Trophoblast cell (in vitro differentiated cells and primary cell): ENCODE measurements at regions not wholly inside any gene's neighbourhood (a gene's known extent, or its start where the extent isn't known, plus 50 kb on each side); places are given as distances from the start of the nearest gene placed in this dataset.
"Not testable (repeated sequence)": the region's sequence is repeated elsewhere in the genome, so short reads cannot be mapped to it uniquely, and the experiment has no call there.

Experiments used
- DNase-seq, 2 donors: peaks; one replicate each; pipeline ENCODE4 v3.0.0-alpha.2; 2016
- H2AFZ ChIP-seq: 2 replicates; pipeline ENCODE4 v1.6.1; 2013; ENCODE audit warnings: low read length, moderate library complexity, mild to moderate bottlenecking; ENCODE audit not compliant: insufficient read depth, poor library complexity
- H2AK5ac ChIP-seq: 2 replicates; pipeline ENCODE4 v1.6.1; 2013; ENCODE audit warnings: mild to moderate bottlenecking, low read length
- H2BK120ac ChIP-seq: 2 replicates; pipeline ENCODE4 v1.6.1; 2013; ENCODE audit warnings: low read length, mild to moderate bottlenecking, moderate library complexity; ENCODE audit not compliant: insufficient read depth, poor library complexity
- H2BK12ac ChIP-seq: 2 replicates; pipeline ENCODE4 v1.6.1; 2013; ENCODE audit warnings: mild to moderate bottlenecking, low read length, moderate library complexity
- H2BK5ac ChIP-seq: 2 replicates; pipeline ENCODE4 v1.6.1; 2013; ENCODE audit warnings: low read length, low read depth, moderate library complexity, mild to moderate bottlenecking; ENCODE audit not compliant: poor library complexity
- H3K14ac ChIP-seq: 2 replicates; pipeline ENCODE4 v1.6.1; 2013; ENCODE audit warnings: mild to moderate bottlenecking, low read length
- H3K18ac ChIP-seq: 2 replicates; pipeline ENCODE4 v1.6.1; 2013; ENCODE audit warnings: mild to moderate bottlenecking, low read length
- H3K23ac ChIP-seq: 2 replicates; pipeline ENCODE4 v1.6.1; 2013; ENCODE audit warnings: low read length
- H3K27ac ChIP-seq: 2 replicates; pipeline ENCODE4 v1.5.1; 2013; ENCODE audit warnings: low read depth, mild to moderate bottlenecking, inconsistent platforms, low read length, moderate library complexity
- H3K27me3 ChIP-seq: 2 replicates; pipeline ENCODE4 v1.6.1; 2013; ENCODE audit warnings: inconsistent platforms, mild to moderate bottlenecking, low read length, moderate library complexity; ENCODE audit not compliant: insufficient read depth
- H3K36me3 ChIP-seq, 2 experiments: 1 replicate in 1 of 2; 2 replicates in 1 of 2; pipeline ENCODE4 v1.6.1; 2013; ENCODE audit warnings: low read length in 2 of 2, mild to moderate bottlenecking in 2 of 2, moderate library complexity in 1 of 2; ENCODE audit not compliant: insufficient read depth in 2 of 2, control insufficient read depth in 1 of 2
- H3K4ac ChIP-seq: 2 replicates; pipeline ENCODE4 v1.6.1; 2013; ENCODE audit warnings: low read depth, mild to moderate bottlenecking, low read length, moderate library complexity
- H3K4me1 ChIP-seq, 2 experiments: 1 replicate in 1 of 2; 2 replicates in 1 of 2; pipeline ENCODE4 v1.6.1; 2013; ENCODE audit warnings: low read length in 2 of 2, mild to moderate bottlenecking in 2 of 2, moderate library complexity in 1 of 2; ENCODE audit not compliant: insufficient read depth in 2 of 2, control insufficient read depth in 1 of 2
- H3K4me2 ChIP-seq: 2 replicates; pipeline ENCODE4 v1.6.1; 2013; ENCODE audit warnings: inconsistent platforms, mild to moderate bottlenecking, low read length, moderate library complexity
- H3K4me3 ChIP-seq: 2 replicates; pipeline ENCODE4 v1.5.1; 2013; ENCODE audit warnings: mild to moderate bottlenecking, low read depth, low read length, inconsistent platforms
- H3K79me1 ChIP-seq: one replicate; pipeline ENCODE4 v1.6.1; 2013; ENCODE audit warnings: low read length
- H3K79me2 ChIP-seq: 2 replicates; pipeline ENCODE4 v1.6.1; 2013; ENCODE audit warnings: low read length, mild to moderate bottlenecking; ENCODE audit not compliant: control insufficient read depth, insufficient read depth, poor library complexity
- H3K9ac ChIP-seq: 2 replicates; pipeline ENCODE4 v1.6.1; 2013; ENCODE audit warnings: mild to moderate bottlenecking, low read length
- H3K9me3 ChIP-seq: 2 replicates; pipeline ENCODE4 v1.6.1; 2013; ENCODE audit warnings: low read depth, mild to moderate bottlenecking, control low read depth, inconsistent platforms, low read length; ENCODE audit not compliant: insufficient read depth
- H4K12ac ChIP-seq: 2 replicates; pipeline ENCODE4 v1.6.1; 2013; ENCODE audit warnings: low read depth, mild to moderate bottlenecking, low read length, moderate library complexity
- H4K8ac ChIP-seq: 2 replicates; pipeline ENCODE4 v1.6.1; 2013; ENCODE audit warnings: low read depth, mild to moderate bottlenecking, low read length, moderate library complexity
- H4K91ac ChIP-seq: one replicate; pipeline ENCODE4 v1.6.1; 2013; ENCODE audit warnings: low read depth, mild to moderate bottlenecking, low read length, moderate library complexity
- WGBS: extraction: QIAGEN DNeasy Blood & Tissue Kit; methylation state at CpG from one replicate; pipeline ENCODE4 v1.1.7; 2013; ENCODE audit warnings: missing lambda C conversion rate; ENCODE audit not compliant: insufficient read length, insufficient coverage; ENCODE audit errors: extremely low coverage; 5-methylcytosine and 5-hydroxymethylcytosine counted together

DNA sequence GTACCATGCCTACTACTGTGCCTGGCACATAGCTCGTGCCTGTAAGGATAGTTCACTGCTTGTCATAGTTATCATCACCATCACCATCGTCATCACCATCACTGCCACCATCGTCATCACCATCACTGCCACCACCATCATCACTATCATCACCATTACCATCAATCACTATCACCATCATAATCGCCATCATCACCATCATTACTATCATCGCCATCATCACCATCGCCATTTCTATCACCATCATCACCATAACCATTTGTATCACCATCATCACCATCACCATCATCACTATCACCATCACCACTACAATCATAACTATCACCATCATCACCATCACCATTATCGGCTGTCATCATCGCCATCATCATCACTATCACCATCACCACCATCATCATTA is 107.1 kb downstream of the TUBA3C start:
- Histone ChIP-seq H3K18ac (no peak overlapping the region), H4K8ac (no peak overlapping the region), H3K4me3 (no peak overlapping the region), H3K14ac (no peak overlapping the region), H3K27ac (no peak overlapping the region), H3K4ac (no peak overlapping the region), H4K12ac (no peak overlapping the region), H4K91ac (no peak overlapping the region), H3K79me1 (no peaks in the 10 kb centered on the region), H3K36me3 (no peaks in the 10 kb centered on the region), H2BK5ac (no peak overlapping the region), H3K4me1 (no peaks in the 10 kb centered on the region), H2BK120ac (no peak overlapping the region), H3K9me3 (peaks cover 54% of the 10 kb centered on the region), H3K79me2 (no peaks in the 10 kb centered on the region), H3K4me2 (no peak overlapping the region), H3K9ac (no peak overlapping the region), H3K23ac (no peak overlapping the region), H2BK12ac (no peak overlapping the region), H3K27me3 (no peaks in the 10 kb centered on the region), H2AK5ac (no peak overlapping the region), H2AFZ (no peak overlapping the region)
- no CpG with 5 or more reads among the region's 8 CpGs for WGBS
- no peak for DNase-seq

DNA sequence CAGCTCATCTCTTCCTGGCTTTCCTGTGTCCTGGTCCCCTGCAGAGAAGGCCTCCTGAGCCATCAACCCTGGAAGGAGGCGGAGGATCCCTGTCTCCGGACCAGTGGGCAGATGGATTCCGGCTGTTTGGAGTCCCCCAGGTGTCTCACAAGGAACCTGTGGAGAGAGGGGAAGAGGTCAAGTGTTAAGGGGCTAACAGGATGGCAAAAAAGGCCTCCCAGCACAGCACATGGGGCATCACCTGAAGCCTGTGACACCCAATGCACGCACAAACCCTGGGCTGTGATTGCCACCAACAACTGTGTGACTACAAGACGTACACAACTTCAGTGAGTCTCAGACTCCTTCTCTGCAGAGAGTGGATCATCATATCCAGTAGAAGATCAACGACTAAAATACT is 107.5 kb downstream of the TUBA3C start:
- not testable (repeated sequence) for H4K91ac ChIP-seq, H3K18ac ChIP-seq, H2AFZ ChIP-seq, H2BK120ac ChIP-seq, H4K12ac ChIP-seq, H2AK5ac ChIP-seq, H3K27me3 ChIP-seq, H3K14ac ChIP-seq, H3K23ac ChIP-seq, H3K79me1 ChIP-seq, H3K4me2 ChIP-seq, H3K4me3 ChIP-seq, DNase-seq, H3K79me2 ChIP-seq, H2BK5ac ChIP-seq, H3K9ac ChIP-seq, H2BK12ac ChIP-seq, H3K4me1 ChIP-seq, H3K36me3 ChIP-seq, H3K4ac ChIP-seq, H3K27ac ChIP-seq, H4K8ac ChIP-seq
- no CpG with 5 or more reads among the region's 6 CpGs for WGBS
- H3K9me3 ChIP-seq, result peaks cover 54% of the 10 kb centered on the region

DNA sequence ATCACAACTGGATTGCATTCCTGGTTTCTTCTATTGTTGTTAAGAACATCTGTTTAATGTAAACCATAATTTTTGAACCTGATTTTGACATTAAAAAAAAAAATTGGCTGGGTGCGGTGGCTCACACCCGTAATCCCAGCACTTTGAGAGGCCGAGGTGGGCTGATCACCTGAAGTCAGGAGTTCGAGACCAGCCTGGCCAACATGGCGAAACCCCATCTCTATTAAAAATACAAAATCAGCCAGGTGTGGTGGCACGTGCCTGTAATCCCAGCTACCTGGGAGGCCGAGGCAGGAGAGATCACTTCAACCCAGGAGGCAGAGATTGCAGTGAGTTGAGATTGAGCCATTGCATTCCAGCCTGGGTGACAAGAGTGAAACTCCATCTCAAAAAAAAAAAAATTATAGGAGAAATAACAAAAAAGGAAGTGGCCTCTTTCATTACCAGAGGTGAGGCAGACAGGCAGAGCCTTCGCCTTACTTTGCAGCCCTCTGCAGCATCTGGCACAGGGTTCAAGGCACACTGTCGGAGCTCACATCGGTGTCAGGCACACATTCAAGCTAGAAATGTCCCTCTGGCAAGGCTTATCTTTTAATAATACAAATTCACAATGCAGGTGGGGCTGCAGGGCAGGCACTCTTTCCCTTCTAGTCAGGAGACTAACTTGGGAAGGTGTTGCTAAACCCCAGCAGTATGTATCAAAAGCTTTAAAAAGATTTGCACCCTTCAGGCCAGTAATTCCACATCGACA is 108.5 kb downstream of the TUBA3C start:
- H3K36me3 ChIP-seq, H3K9ac ChIP-seq, H4K12ac ChIP-seq, H3K14ac ChIP-seq, H2BK12ac ChIP-seq, H3K79me1 ChIP-seq, H3K27ac ChIP-seq, H3K18ac ChIP-seq, H3K4ac ChIP-seq, H2BK120ac ChIP-seq, H3K79me2 ChIP-seq, H2BK5ac ChIP-seq, H3K23ac ChIP-seq, DNase-seq, H3K4me1 ChIP-seq, H4K8ac ChIP-seq, H3K4me2 ChIP-seq, H4K91ac ChIP-seq, H3K27me3 ChIP-seq, H2AFZ ChIP-seq, H3K4me3 ChIP-seq, H2AK5ac ChIP-seq: not testable (repeated sequence)
- peaks cover 57% of the 10 kb centered on the region for H3K9me3 ChIP-seq
- WGBS, result no CpG with 5 or more reads among the region's 11 CpGs

DNA sequence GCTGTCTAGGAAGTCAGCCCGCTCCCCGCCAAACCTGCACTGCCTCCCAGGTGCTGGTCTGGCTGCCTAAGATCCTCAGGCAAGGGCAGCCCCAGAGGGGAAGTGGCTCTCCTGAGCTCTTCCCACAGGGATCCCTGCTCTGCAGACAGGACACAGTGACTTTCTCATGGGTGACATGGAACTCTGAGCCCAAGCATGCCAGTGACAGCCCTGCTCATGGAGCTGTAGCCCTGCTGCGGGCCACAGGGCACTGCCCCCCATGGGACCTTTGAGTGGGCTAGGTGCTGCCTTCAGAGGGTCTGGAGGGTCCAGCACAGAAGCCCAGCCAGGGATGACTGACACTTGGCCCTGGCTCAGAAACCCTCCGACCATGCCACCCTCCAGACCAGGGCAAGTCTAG is 109.1 kb downstream of the TUBA3C start:
- H2BK12ac ChIP-seq, result no peak overlapping the region
- H2BK5ac ChIP-seq, result no peak overlapping the region
- H3K9me3 ChIP-seq, result peaks cover 60% of the 10 kb centered on the region
- H3K4ac ChIP-seq, result no peak overlapping the region
- no peak overlapping the region for H2AFZ ChIP-seq
- no peak overlapping the region for H2AK5ac ChIP-seq
- H3K27ac ChIP-seq, result no peak overlapping the region
- no peaks in the 10 kb centered on the region for H3K79me1 ChIP-seq
- no CpG with 5 or more reads among the region's 4 CpGs for WGBS
- H3K4me2 ChIP-seq, result no peak overlapping the region
- H3K4me3 ChIP-seq, result no peak overlapping the region
- no peaks in the 10 kb centered on the region for H3K4me1 ChIP-seq
- H3K36me3 ChIP-seq, result no peaks in the 10 kb centered on the region
- no peaks in the 10 kb centered on the region for H3K79me2 ChIP-seq
- no peak overlapping the region for H4K8ac ChIP-seq
- H3K14ac ChIP-seq, result no peak overlapping the region
- no peak overlapping the region for H3K23ac ChIP-seq
- no peaks in the 10 kb centered on the region for H3K27me3 ChIP-seq
- no peak overlapping the region for H3K9ac ChIP-seq
- no peak overlapping the region for H2BK120ac ChIP-seq
- no peak for DNase-seq
- no peak overlapping the region for H4K12ac ChIP-seq
- H3K18ac ChIP-seq, result no peak overlapping the region
- H4K91ac ChIP-seq, result no peak overlapping the region
